ENCODE measurements at regions not wholly inside any gene's neighbourhood (a gene's known extent, or its start where the extent isn't known, plus 50 kb on each side); places are given as distances from the start of the nearest gene placed in this dataset.
"Not testable (repeated sequence)": the region's sequence is repeated elsewhere in the genome, so short reads cannot be mapped to it uniquely, and the experiment has no call there.

- Mint-ChIP-seq H3K27me3 (no peaks in the 10 kb centered on the region), H3K4me3 (no peak overlapping the region), H3K36me3 (ENCODE audit: low read depth) (no peaks in the 10 kb centered on the region), H3K4me1 (no peaks in the 10 kb centered on the region), H3K27ac (no peak overlapping the region)
- ATAC-seq (no peak), DNase-seq (no peak)
- H3K9me3 ChIP-seq (ENCODE audit: control insufficient read depth, low read length, poor library complexity, severe bottlenecking), result no peaks in the 10 kb centered on the region
Measured at GRCh38 chr5:117165068-117165467, 590.4 kb upstream of the SEMA6A start.

GRCh38 chr5:117161718-117162335 is 587.2 kb upstream of the SEMA6A start:
- no peaks in the 10 kb centered on the region for H3K4me1 Mint-ChIP-seq

GRCh38 chr5:117160391-117160790 is 585.8 kb upstream of the SEMA6A start:
- ATAC-seq (no peak), DNase-seq (no peak)
- H3K4me3 Mint-ChIP-seq, result no peak overlapping the region
- no peak overlapping the region for H3K27ac Mint-ChIP-seq
- no peaks in the 10 kb centered on the region for H3K9me3 ChIP-seq (ENCODE audit: control insufficient read depth, low read length, poor library complexity, severe bottlenecking)
- no peaks in the 10 kb centered on the region for H3K36me3 Mint-ChIP-seq (ENCODE audit: low read depth)
- no peaks in the 10 kb centered on the region for H3K27me3 Mint-ChIP-seq
- H3K4me1 Mint-ChIP-seq, result no peaks in the 10 kb centered on the region

More at GRCh38 chr5:117161718-117162335, 587.2 kb upstream of the SEMA6A start:
- Mint-ChIP-seq H3K4me3 (no peak overlapping the region), H3K36me3 (ENCODE audit: low read depth) (no peaks in the 10 kb centered on the region), H3K27me3 (no peaks in the 10 kb centered on the region), H3K27ac (no peak overlapping the region)
- DNase-seq (no peak), ATAC-seq (no peak)
- no peaks in the 10 kb centered on the region for H3K9me3 ChIP-seq (ENCODE audit: control insufficient read depth, low read length, poor library complexity, severe bottlenecking)

- no peaks in the 10 kb centered on the region for H3K36me3 Mint-ChIP-seq (ENCODE audit: low read depth)
- DNase-seq, result no peak
- no peaks in the 10 kb centered on the region for H3K27me3 Mint-ChIP-seq
- ATAC-seq, result no peak
- H3K9me3 ChIP-seq (ENCODE audit: control insufficient read depth, low read length, poor library complexity, severe bottlenecking), result no peaks in the 10 kb centered on the region
- H3K4me3 Mint-ChIP-seq, result no peak overlapping the region
- H3K27ac Mint-ChIP-seq, result no peak overlapping the region
- H3K4me1 Mint-ChIP-seq, result no peaks in the 10 kb centered on the region
Measured at GRCh38 chr5:117149312-117149711, 574.7 kb upstream of the SEMA6A start.

GRCh38 chr5:117144086-117144485 is 569.5 kb upstream of the SEMA6A start:
- ATAC-seq (no peak), DNase-seq (no peak)
- H3K4me3 Mint-ChIP-seq, result no peak overlapping the region
- H3K36me3 Mint-ChIP-seq (ENCODE audit: low read depth), result no peaks in the 10 kb centered on the region
- H3K4me1 Mint-ChIP-seq, result no peaks in the 10 kb centered on the region
- no peaks in the 10 kb centered on the region for H3K27me3 Mint-ChIP-seq
- H3K27ac Mint-ChIP-seq, result no peak overlapping the region
- no peaks in the 10 kb centered on the region for H3K9me3 ChIP-seq (ENCODE audit: control insufficient read depth, low read length, poor library complexity, severe bottlenecking)

- ATAC-seq, result no peak
- H3K36me3 Mint-ChIP-seq (ENCODE audit: low read depth), result no peaks in the 10 kb centered on the region
- H3K9me3 ChIP-seq (ENCODE audit: control insufficient read depth, low read length, poor library complexity, severe bottlenecking), result no peaks in the 10 kb centered on the region
- DNase-seq, result no peak
- H3K4me3 Mint-ChIP-seq, result no peak overlapping the region
- no peak overlapping the region for H3K27ac Mint-ChIP-seq
- no peaks in the 10 kb centered on the region for H3K27me3 Mint-ChIP-seq
- H3K4me1 Mint-ChIP-seq, result no peaks in the 10 kb centered on the region
Measured at GRCh38 chr5:117143406-117143805, 568.8 kb upstream of the SEMA6A start.

- no peaks in the 10 kb centered on the region for H3K9me3 ChIP-seq (ENCODE audit: control insufficient read depth, low read length, poor library complexity, severe bottlenecking)
- Mint-ChIP-seq H3K4me1 (no peaks in the 10 kb centered on the region), H3K4me3 (no peak overlapping the region), H3K27me3 (no peaks in the 10 kb centered on the region), H3K27ac (no peak overlapping the region), H3K36me3 (ENCODE audit: low read depth) (no peaks in the 10 kb centered on the region)
- ATAC-seq (no peak), DNase-seq (no peak)
Measured at GRCh38 chr5:117138523-117138922, 563.9 kb upstream of the SEMA6A start.

GRCh38 chr5:117135851-117136250 is 561.2 kb upstream of the SEMA6A start:
- H3K27me3 Mint-ChIP-seq, result no peaks in the 10 kb centered on the region
- H3K27ac Mint-ChIP-seq, result no peak overlapping the region
- no peaks in the 10 kb centered on the region for H3K9me3 ChIP-seq (ENCODE audit: control insufficient read depth, low read length, poor library complexity, severe bottlenecking)
- no peak for DNase-seq
- no peaks in the 10 kb centered on the region for H3K4me1 Mint-ChIP-seq
- H3K36me3 Mint-ChIP-seq (ENCODE audit: low read depth), result no peaks in the 10 kb centered on the region
- H3K4me3 Mint-ChIP-seq, result no peak overlapping the region
- ATAC-seq, result no peak

- no peak overlapping the region for H3K27ac Mint-ChIP-seq
- DNase-seq, result no peak
- H3K4me3 Mint-ChIP-seq, result no peak overlapping the region
- no peaks in the 10 kb centered on the region for H3K4me1 Mint-ChIP-seq
- no peaks in the 10 kb centered on the region for H3K36me3 Mint-ChIP-seq (ENCODE audit: low read depth)
- ATAC-seq, result no peak
- no peaks in the 10 kb centered on the region for H3K9me3 ChIP-seq (ENCODE audit: control insufficient read depth, low read length, poor library complexity, severe bottlenecking)
- no peaks in the 10 kb centered on the region for H3K27me3 Mint-ChIP-seq
Measured at GRCh38 chr5:117133198-117133597, 558.6 kb upstream of the SEMA6A start.

- H3K27ac Mint-ChIP-seq, result no peak overlapping the region
- DNase-seq (no peak), ATAC-seq (no peak)
- no peaks in the 10 kb centered on the region for H3K4me1 Mint-ChIP-seq
- H3K9me3 ChIP-seq (ENCODE audit: control insufficient read depth, low read length, poor library complexity, severe bottlenecking), result no peaks in the 10 kb centered on the region
- no peak overlapping the region for H3K4me3 Mint-ChIP-seq
- no peaks in the 10 kb centered on the region for H3K36me3 Mint-ChIP-seq (ENCODE audit: low read depth)
- H3K27me3 Mint-ChIP-seq, result no peaks in the 10 kb centered on the region
Measured at GRCh38 chr5:117131876-117132275, 557.3 kb upstream of the SEMA6A start.

- H3K4me3 Mint-ChIP-seq, result no peak overlapping the region
- no peaks in the 10 kb centered on the region for H3K4me1 Mint-ChIP-seq
Measured at GRCh38 chr5:117131048-117131679, 556.5 kb upstream of the SEMA6A start.

GRCh38 chr5:117118499-117118898 is 543.9 kb upstream of the SEMA6A start:
- no peak overlapping the region for H3K27ac Mint-ChIP-seq
- no peaks in the 10 kb centered on the region for H3K27me3 Mint-ChIP-seq
- no peaks in the 10 kb centered on the region for H3K4me1 Mint-ChIP-seq
- H3K4me3 Mint-ChIP-seq, result no peak overlapping the region
- no peaks in the 10 kb centered on the region for H3K36me3 Mint-ChIP-seq (ENCODE audit: low read depth)
- ATAC-seq (no peak), DNase-seq (no peak)
- H3K9me3 ChIP-seq (ENCODE audit: control insufficient read depth, low read length, poor library complexity, severe bottlenecking), result no peaks in the 10 kb centered on the region

More at GRCh38 chr5:117131048-117131679, 556.5 kb upstream of the SEMA6A start:
- Mint-ChIP-seq H3K36me3 (ENCODE audit: low read depth) (no peaks in the 10 kb centered on the region), H3K27ac (no peak overlapping the region), H3K27me3 (no peaks in the 10 kb centered on the region)
- DNase-seq (no peak), ATAC-seq (no peak)
- H3K9me3 ChIP-seq (ENCODE audit: control insufficient read depth, low read length, poor library complexity, severe bottlenecking), result no peaks in the 10 kb centered on the region

- not testable (repeated sequence) for H3K4me3 Mint-ChIP-seq; H3K27me3 Mint-ChIP-seq; ATAC-seq; H3K4me1 Mint-ChIP-seq; DNase-seq; H3K36me3 Mint-ChIP-seq (ENCODE audit: low read depth); H3K9me3 ChIP-seq (ENCODE audit: control insufficient read depth, low read length, poor library complexity, severe bottlenecking); H3K27ac Mint-ChIP-seq
Measured at GRCh38 chr5:117117314-117117713, 542.7 kb upstream of the SEMA6A start.

GRCh38 chr5:117110548-117110947 is 535.9 kb upstream of the SEMA6A start:
- Mint-ChIP-seq H3K27ac (no peak overlapping the region), H3K27me3 (no peaks in the 10 kb centered on the region), H3K4me1 (no peaks in the 10 kb centered on the region), H3K36me3 (ENCODE audit: low read depth) (no peaks in the 10 kb centered on the region), H3K4me3 (no peak overlapping the region)
- no peaks in the 10 kb centered on the region for H3K9me3 ChIP-seq (ENCODE audit: control insufficient read depth, low read length, poor library complexity, severe bottlenecking)
- no peak for DNase-seq
- ATAC-seq, result no peak

Data from T-helper 17 cell (primary cell).